OCI-LY1 (cell line): ENCODE measurements at regions not wholly inside any gene's neighbourhood (a gene's known extent, or its start where the extent isn't known, plus 50 kb on each side); places are given as distances from the start of the nearest gene placed in this dataset.

Experiments used
- H2AFZ ChIP-seq: fragments of 200-600 bp; sonication (generic), shearing (Covaris generic); 2 replicates; pipeline ENCODE4 v1.6.0; 2014; ENCODE audit warnings: antibody characterized with exemption, mild to moderate bottlenecking, low read length
- H3F3A ChIP-seq: fragments of 200-600 bp; sonication (generic), shearing (Covaris generic); 2 replicates; pipeline ENCODE4 v1.6.0; 2014; ENCODE audit warnings: mild to moderate bottlenecking, antibody characterized with exemption, low read length, moderate library complexity; ENCODE audit not compliant: insufficient read depth
- H3K27ac ChIP-seq: fragments of 200-600 bp; sonication (generic); 2 replicates; pipeline ENCODE4 v1.5.1; 2014; ENCODE audit warnings: low read length, mixed run types, mild to moderate bottlenecking, low read depth; ENCODE audit not compliant: poor library complexity, severe bottlenecking
- H3K27me3 ChIP-seq: fragments of 200-600 bp; sonication (generic); 2 replicates; pipeline ENCODE4 v1.6.0; 2014; ENCODE audit warnings: antibody characterized with exemption, mild to moderate bottlenecking, low read length, moderate library complexity; ENCODE audit not compliant: insufficient read depth
- H3K36me3 ChIP-seq: fragments of 200-600 bp; sonication (generic); 2 replicates; pipeline ENCODE4 v1.6.1; 2014; ENCODE audit warnings: mild to moderate bottlenecking, antibody characterized with exemption, low read length, moderate library complexity, mixed read lengths; ENCODE audit not compliant: insufficient read depth
- H3K4me1 ChIP-seq: fragments of 200-600 bp; sonication (generic); 2 replicates; pipeline ENCODE4 v1.5.1; 2014; ENCODE audit warnings: mild to moderate bottlenecking, low read length, moderate library complexity; ENCODE audit not compliant: insufficient read depth, severe bottlenecking
- H3K4me2 ChIP-seq: fragments of 200-600 bp; sonication (generic), shearing (Covaris generic); 2 replicates; pipeline ENCODE4 v1.6.1; 2014; ENCODE audit warnings: low read length
- H3K4me3 ChIP-seq: fragments of 200-600 bp; sonication (generic); 2 replicates; pipeline ENCODE4 v1.5.1; 2014; ENCODE audit warnings: low read length, low read depth, mild to moderate bottlenecking, mixed read lengths; ENCODE audit not compliant: poor library complexity, severe bottlenecking
- H3K79me2 ChIP-seq: fragments of 200-600 bp; shearing (Covaris generic); 2 replicates; pipeline ENCODE4 v1.6.1; 2016; ENCODE audit warnings: mixed run types, low read length, mixed read lengths; ENCODE audit not compliant: insufficient read depth
- H3K9ac ChIP-seq: fragments of 200-600 bp; sonication (generic), shearing (Covaris generic); 2 replicates; pipeline ENCODE4 v1.6.1; 2014; ENCODE audit warnings: mild to moderate bottlenecking, low read length, mixed read lengths
- H3K9me2 ChIP-seq: fragments of 200-600 bp; sonication (generic), shearing (Covaris generic); 2 replicates; pipeline ENCODE4 v1.6.1; 2014; ENCODE audit warnings: low read depth, mild to moderate bottlenecking, low read length, mixed read lengths
- H3K9me3 ChIP-seq: fragments of 200-600 bp; shearing (Covaris generic); 2 replicates; pipeline ENCODE4 v1.6.1; 2014; ENCODE audit warnings: low read length, mixed read lengths
- H4K20me1 ChIP-seq: fragments of 200-600 bp; sonication (generic), shearing (Covaris generic); 2 replicates; pipeline ENCODE4 v1.6.0; 2016; ENCODE audit warnings: mild to moderate bottlenecking, low read length; ENCODE audit not compliant: insufficient read depth
- EZH2 ChIP-seq: fragments of 200-600 bp; sonication (generic), shearing (Covaris generic); IDR thresholded peaks from 2 replicates; pipeline ENCODE4 v1.8.0; 2017; ENCODE audit warnings: borderline replicate concordance, mixed run types, mild to moderate bottlenecking, antibody characterized with exemption, low read length, moderate library complexity, mixed read lengths
- TF ChIP-seq, protein P1 (sequence below): fragments of 200-600 bp; sonication (generic), shearing (Covaris generic); IDR thresholded peaks from 2 replicates; pipeline ENCODE4 v1.5.1; 2017; ENCODE audit warnings: mild to moderate bottlenecking, antibody characterized with exemption, low read length, moderate library complexity, mixed read lengths

DNA sequence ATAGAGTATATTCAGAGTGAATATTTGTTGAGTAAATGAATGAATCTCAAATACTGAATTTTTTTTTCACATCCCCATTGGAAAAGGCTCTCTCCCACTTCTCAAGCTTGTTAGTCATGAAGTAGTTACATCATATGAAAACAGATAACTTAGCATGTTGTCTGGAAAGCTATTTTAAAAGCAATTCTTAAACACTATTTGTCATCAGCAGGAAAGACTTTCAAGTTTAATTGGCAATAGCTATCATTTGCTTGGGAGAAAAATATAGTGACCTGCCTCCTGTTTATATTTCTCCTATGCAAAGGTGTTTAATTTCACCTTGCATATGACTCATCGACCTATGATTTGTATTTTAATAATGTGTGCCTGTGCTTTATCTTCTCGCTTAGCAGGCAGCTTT lies 499.8 kb upstream of the GRIA1 start:
- no peaks in the 10 kb centered on the region for H3K79me2 ChIP-seq
- no peaks in the 10 kb centered on the region for H3F3A ChIP-seq
- no peak for TF ChIP-seq EZH2
- TF ChIP-seq, protein P1, sequence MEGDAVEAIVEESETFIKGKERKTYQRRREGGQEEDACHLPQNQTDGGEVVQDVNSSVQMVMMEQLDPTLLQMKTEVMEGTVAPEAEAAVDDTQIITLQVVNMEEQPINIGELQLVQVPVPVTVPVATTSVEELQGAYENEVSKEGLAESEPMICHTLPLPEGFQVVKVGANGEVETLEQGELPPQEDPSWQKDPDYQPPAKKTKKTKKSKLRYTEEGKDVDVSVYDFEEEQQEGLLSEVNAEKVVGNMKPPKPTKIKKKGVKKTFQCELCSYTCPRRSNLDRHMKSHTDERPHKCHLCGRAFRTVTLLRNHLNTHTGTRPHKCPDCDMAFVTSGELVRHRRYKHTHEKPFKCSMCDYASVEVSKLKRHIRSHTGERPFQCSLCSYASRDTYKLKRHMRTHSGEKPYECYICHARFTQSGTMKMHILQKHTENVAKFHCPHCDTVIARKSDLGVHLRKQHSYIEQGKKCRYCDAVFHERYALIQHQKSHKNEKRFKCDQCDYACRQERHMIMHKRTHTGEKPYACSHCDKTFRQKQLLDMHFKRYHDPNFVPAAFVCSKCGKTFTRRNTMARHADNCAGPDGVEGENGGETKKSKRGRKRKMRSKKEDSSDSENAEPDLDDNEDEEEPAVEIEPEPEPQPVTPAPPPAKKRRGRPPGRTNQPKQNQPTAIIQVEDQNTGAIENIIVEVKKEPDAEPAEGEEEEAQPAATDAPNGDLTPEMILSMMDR = no peak
- no peak overlapping the region for H3K9ac ChIP-seq
- no peaks in the 10 kb centered on the region for H4K20me1 ChIP-seq
- H3K27me3 ChIP-seq = no peaks in the 10 kb centered on the region
- no peak overlapping the region for H3K4me2 ChIP-seq
- H2AFZ ChIP-seq = no peak overlapping the region
- no peaks in the 10 kb centered on the region for H3K36me3 ChIP-seq
- H3K4me1 ChIP-seq = no peaks in the 10 kb centered on the region
- H3K4me3 ChIP-seq = no peak overlapping the region
- H3K27ac ChIP-seq = no peak overlapping the region
- H3K9me2 ChIP-seq = no peaks in the 10 kb centered on the region
- no peaks in the 10 kb centered on the region for H3K9me3 ChIP-seq

DNA sequence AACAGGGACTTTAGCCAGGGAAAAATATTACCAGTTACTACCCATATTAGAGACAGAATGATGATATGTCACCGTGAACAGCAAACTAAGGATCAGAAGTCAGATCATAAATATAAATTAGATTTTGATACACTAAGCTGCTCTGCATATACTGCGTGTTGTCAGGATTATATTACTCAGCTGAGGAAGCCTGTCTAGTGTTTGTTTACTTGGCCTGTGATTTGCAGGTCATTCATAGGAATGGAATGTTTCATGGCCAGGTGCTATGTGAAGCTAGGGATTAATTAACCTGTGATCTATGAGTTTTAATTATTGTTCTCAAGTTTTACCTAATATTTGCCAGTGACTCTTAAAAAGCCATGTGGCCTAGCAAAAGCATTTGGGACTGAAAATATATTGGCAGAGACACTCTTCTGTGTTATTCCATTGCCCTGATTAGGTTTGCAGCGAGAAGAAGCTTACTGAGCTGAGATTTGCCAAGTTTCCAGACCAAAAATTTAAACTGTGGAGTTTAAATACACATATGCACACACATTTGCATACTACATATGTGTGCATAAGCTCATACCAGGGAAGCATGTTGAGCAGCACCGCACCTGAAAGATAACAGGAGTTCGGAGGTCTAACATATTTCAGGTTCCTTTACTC lies 496.3 kb upstream of the GRIA1 start:
- H3F3A ChIP-seq = no peaks in the 10 kb centered on the region
- no peaks in the 10 kb centered on the region for H3K36me3 ChIP-seq
- H3K9me3 ChIP-seq = no peaks in the 10 kb centered on the region
- no peak overlapping the region for H2AFZ ChIP-seq
- TF ChIP-seq, protein P1 = no peak
- TF ChIP-seq EZH2 = no peak
- no peaks in the 10 kb centered on the region for H3K79me2 ChIP-seq
- no peak overlapping the region for H3K4me2 ChIP-seq
- H3K9ac ChIP-seq = no peak overlapping the region
- no peaks in the 10 kb centered on the region for H4K20me1 ChIP-seq
- no peak overlapping the region for H3K27ac ChIP-seq
- no peaks in the 10 kb centered on the region for H3K27me3 ChIP-seq
- H3K4me1 ChIP-seq = no peaks in the 10 kb centered on the region
- no peaks in the 10 kb centered on the region for H3K9me2 ChIP-seq
- no peak overlapping the region for H3K4me3 ChIP-seq

DNA sequence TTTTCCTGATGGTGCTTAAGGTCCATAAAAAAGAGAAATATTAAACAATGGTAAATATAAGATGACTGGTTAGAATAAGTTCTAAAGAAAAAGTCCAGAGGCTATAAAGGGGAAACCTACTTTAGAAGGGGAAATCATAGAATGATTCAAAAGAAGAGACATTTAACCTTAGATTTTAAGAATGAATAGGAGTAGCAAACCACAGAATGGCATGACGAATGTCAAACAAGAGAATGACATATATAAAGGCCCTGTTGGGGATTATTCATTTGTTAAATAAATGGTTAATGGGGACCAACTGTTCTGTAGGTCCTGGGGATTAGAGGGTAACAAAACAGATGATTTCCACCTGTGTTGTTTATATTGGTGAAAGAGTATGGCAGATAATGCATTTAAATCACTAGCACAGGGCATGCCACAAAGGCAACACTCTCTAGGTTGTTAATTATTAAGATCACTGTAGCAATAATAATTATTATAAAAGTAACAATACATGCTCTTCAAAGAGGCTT lies 495.2 kb upstream of the GRIA1 start:
- TF ChIP-seq, protein P1 = no peak
- no peak for TF ChIP-seq EZH2
- H3K4me2 ChIP-seq = no peak overlapping the region
- H4K20me1 ChIP-seq = no peaks in the 10 kb centered on the region
- H3K9me3 ChIP-seq = no peaks in the 10 kb centered on the region
- no peak overlapping the region for H3K9ac ChIP-seq
- no peaks in the 10 kb centered on the region for H3K27me3 ChIP-seq
- no peaks in the 10 kb centered on the region for H3F3A ChIP-seq
- no peaks in the 10 kb centered on the region for H3K4me1 ChIP-seq
- no peaks in the 10 kb centered on the region for H3K9me2 ChIP-seq
- H3K79me2 ChIP-seq = no peaks in the 10 kb centered on the region
- H3K27ac ChIP-seq = no peak overlapping the region
- H2AFZ ChIP-seq = no peak overlapping the region
- H3K4me3 ChIP-seq = no peak overlapping the region
- no peaks in the 10 kb centered on the region for H3K36me3 ChIP-seq
